B cell (primary cell): ENCODE measurements at regions not wholly inside any gene's neighbourhood (a gene's known extent, or its start where the extent isn't known, plus 50 kb on each side); places are given as distances from the start of the nearest gene placed in this dataset.

Source experiments
- ATAC-seq: fragments of 200-7000 bp; cut with Tn5 transposase; one replicate; pipeline ENCODE4 v1.10.0; 2021; ENCODE audit warnings: low read depth, mild to moderate bottlenecking, moderate number of reproducible peaks, moderate library complexity
- CTCF ChIA-PET: fragments of 350-600 bp; sonication (Branson Sonifier 250); formaldehyde crosslinking; loops from one replicate; lab custom pipeline; 2021; ENCODE audit warnings: antibody characterized with exemption, inconsistent platforms; lab: Charles Lee
- POLR2A ChIA-PET: fragments of 350-600 bp; sonication (Branson Sonifier 250); formaldehyde crosslinking; loops from one replicate; lab custom pipeline; 2021; ENCODE audit warnings: antibody characterized with exemption; lab: Charles Lee
- DNase-seq: peaks from one replicate; pipeline ENCODE4 v3.0.0; 2013
- H2AFZ ChIP-seq: 2 replicates; pipeline ENCODE4 v1.6.1; 2012; ENCODE audit warnings: mild to moderate bottlenecking, low read depth, low read length; ENCODE audit not compliant: insufficient read depth, poor library complexity, severe bottlenecking
- H3K27ac ChIP-seq, 2 donors: 1 replicate in 1 of 2; 2 replicates in 1 of 2; pipeline ENCODE4 v1.5.1; 2012 to 2013; ENCODE audit warnings: low read length in 2 of 2, mild to moderate bottlenecking in 2 of 2, moderate library complexity in 1 of 2
- H3K27me3 ChIP-seq, 4 experiments: fragments of 200-600 bp in 1 of 4; sonication (generic) in 1 of 4; replicated peaks in 1 of 4; 1 replicate in 2 of 4; 2 replicates in 2 of 4; pipeline versions ENCODE4 v1.6.1 to v1.7.0; 2013 to 2016; ENCODE audit warnings: low read length in 3 of 4, mild to moderate bottlenecking in 2 of 4, mixed read lengths in 1 of 4, moderate library complexity in 1 of 4; ENCODE audit not compliant: insufficient read depth in 4 of 4, control insufficient read depth in 3 of 4; ENCODE audit errors: control extremely low read depth in 1 of 4
- H3K36me3 ChIP-seq, 2 experiments: replicated peaks in 1 of 2; 1 replicate in 1 of 2; 2 replicates in 1 of 2; pipeline versions ENCODE4 v1.6.1 to v1.7.1; 2013; ENCODE audit warnings: low read length in 1 of 2; ENCODE audit not compliant: insufficient read depth in 2 of 2, control insufficient read depth in 1 of 2; ENCODE audit errors: control extremely low read depth in 1 of 2, extremely low read depth in 1 of 2
- H3K4me1 ChIP-seq, 2 donors: fragments of 200-600 bp in 1 of 2; sonication (generic) in 1 of 2; 1 replicate in 1 of 2; 2 replicates in 1 of 2; pipeline versions ENCODE4 v1.5.1 to v1.6.1; 2013 to 2017; ENCODE audit warnings: low read length in 2 of 2; ENCODE audit not compliant: control insufficient read depth in 2 of 2, insufficient read depth in 2 of 2
- H3K4me2 ChIP-seq: replicated peaks from 2 replicates; pipeline ENCODE3; 2012; ENCODE audit warnings: mild to moderate bottlenecking, low read depth, low read length; ENCODE audit not compliant: poor library complexity, severe bottlenecking
- H3K4me3 ChIP-seq, 5 experiments: fragments of 200-600 bp in 1 of 5; sonication (generic) in 1 of 5; 1 replicate in 3 of 5; 2 replicates in 2 of 5; pipeline versions ENCODE4 v1.5.1 to v1.7.0; 2011 to 2016; ENCODE audit warnings: low read length in 4 of 5, mild to moderate bottlenecking in 4 of 5, low read depth in 2 of 5, control low read depth in 1 of 5, moderate library complexity in 1 of 5; ENCODE audit not compliant: insufficient read depth in 1 of 5; ENCODE audit errors: control extremely low read depth in 1 of 5, extremely low read depth in 1 of 5
- H3K79me2 ChIP-seq: fragments of 200-600 bp; sonication (generic); one replicate; pipeline ENCODE4 v1.6.0; 2016; ENCODE audit warnings: low read length; ENCODE audit not compliant: control insufficient read depth, insufficient read depth
- H3K9ac ChIP-seq: fragments of 200-600 bp; sonication (generic); 2 replicates; pipeline ENCODE4 v1.6.1; 2017; ENCODE audit warnings: mild to moderate bottlenecking, low read length, moderate library complexity
- H3K9me3 ChIP-seq, 3 donors: one replicate each; pipeline versions ENCODE4 v1.6.1 to v1.7.1; 2013; ENCODE audit warnings: low read length in 2 of 3; ENCODE audit not compliant: control insufficient read depth in 2 of 3, insufficient read depth in 1 of 3; ENCODE audit errors: control extremely low read depth in 1 of 3
- H4K20me1 ChIP-seq: 2 replicates; pipeline ENCODE4 v1.6.0; 2012; ENCODE audit warnings: mild to moderate bottlenecking, low read length; ENCODE audit not compliant: insufficient read depth, control insufficient read depth, poor library complexity, severe bottlenecking
- H3K27ac Mint-ChIP-seq: one replicate; pipeline ENCODE4 v1.8.0; 2021; ENCODE audit warnings: mixed read lengths
- H3K27me3 Mint-ChIP-seq: one replicate; pipeline ENCODE4 v1.8.0; 2021; ENCODE audit warnings: mixed read lengths
- H3K4me1 Mint-ChIP-seq: one replicate; pipeline ENCODE4 v1.8.0; 2021; ENCODE audit warnings: mixed read lengths
- H3K4me3 Mint-ChIP-seq: one replicate; pipeline ENCODE4 v1.8.0; 2021; ENCODE audit warnings: mixed read lengths
- H3K9me3 Mint-ChIP-seq: one replicate; pipeline ENCODE4 v1.8.0; 2022; ENCODE audit warnings: mixed read lengths; ENCODE audit not compliant: insufficient read depth
- EZH2 ChIP-seq: IDR thresholded peaks from 2 replicates; pipeline ENCODE4 v1.6.1; 2012; ENCODE audit warnings: borderline replicate concordance, low read depth, mild to moderate bottlenecking, moderate library complexity, low read length; ENCODE audit not compliant: insufficient read depth, poor library complexity, severe bottlenecking
- WGBS: methylation state at CpG from one replicate; pipeline ENCODE4 v1.1.5; 2013; ENCODE audit warnings: missing lambda C conversion rate; ENCODE audit not compliant: insufficient coverage; 5-methylcytosine and 5-hydroxymethylcytosine counted together
- intact Hi-C: fragments of 100-400 bp; cut with micrococcal nuclease; formaldehyde crosslinking; loops from one replicate; pipeline ENCODE4 v1.10.0; 2022
- TF ChIP-seq, protein P1 (sequence below): fragments of 200-600 bp; IDR thresholded peaks from one replicate; pipeline ENCODE4 v1.8.0; 2022; ENCODE audit warnings: antibody characterized with exemption, mild to moderate bottlenecking

DNA sequence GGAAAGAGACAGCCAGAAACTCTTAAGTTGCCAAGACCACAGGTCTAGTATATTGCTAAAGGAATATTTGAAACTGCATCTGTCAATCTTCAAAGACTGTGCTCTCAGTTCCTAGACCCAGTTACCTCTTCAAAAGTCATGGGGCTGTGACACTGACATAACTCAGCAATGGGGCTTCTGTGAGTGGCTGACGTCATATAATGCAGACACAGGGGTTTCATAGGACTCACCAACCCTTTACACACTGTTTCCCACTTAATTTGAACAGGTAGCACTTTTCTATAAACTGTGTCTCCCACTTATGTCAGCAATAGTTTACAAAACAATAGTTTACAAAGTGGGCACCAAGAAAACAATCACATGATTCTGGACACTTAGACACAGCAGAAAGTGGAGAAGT, 158.4 kb downstream of the GALC start:
- POLR2A ChIA-PET: no interaction called here

DNA sequence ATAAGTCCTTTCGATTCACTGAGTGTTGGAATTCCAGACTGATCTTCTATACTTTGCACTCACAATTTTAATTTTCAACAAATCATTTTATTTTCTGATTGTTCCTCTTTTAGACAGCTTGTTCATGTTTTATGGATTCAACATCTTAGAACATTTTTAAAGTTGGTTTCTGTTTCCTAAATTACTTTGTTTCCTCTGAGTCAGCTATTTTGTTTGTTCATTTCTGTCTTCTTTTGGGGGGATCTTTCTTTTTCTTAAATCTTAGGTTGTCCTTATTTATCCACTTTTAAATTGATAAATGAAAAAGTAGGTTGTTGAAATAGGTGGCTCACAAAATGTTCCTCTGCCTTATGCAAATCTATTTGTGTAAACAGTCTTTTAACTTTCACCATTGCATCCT, 160.0 kb downstream of the GALC start:
- Histone ChIP-seq H3K9me3 (no peaks in the 10 kb centered on the region), H3K79me2 (no peaks in the 10 kb centered on the region), H3K27me3 (peaks cover 0 to 6% (median 0%) of the 10 kb centered on the region in 4 experiments), H3K4me3 (no peak overlapping the region), H3K9ac (no peak overlapping the region), H3K4me1 (no peaks in the 10 kb centered on the region), H3K4me2 (no peak overlapping the region), H3K36me3 (no peaks in the 10 kb centered on the region), H2AFZ (no peak overlapping the region), H3K27ac (no peak overlapping the region), H4K20me1 (no peaks in the 10 kb centered on the region)
- Mint-ChIP-seq H3K9me3 (no peaks in the 10 kb centered on the region), H3K27me3 (no peaks in the 10 kb centered on the region), H3K4me1 (no peaks in the 10 kb centered on the region), H3K27ac (no peak overlapping the region), H3K4me3 (no peak overlapping the region)
- TF ChIP-seq EZH2: no peak
- TF ChIP-seq, protein P1, sequence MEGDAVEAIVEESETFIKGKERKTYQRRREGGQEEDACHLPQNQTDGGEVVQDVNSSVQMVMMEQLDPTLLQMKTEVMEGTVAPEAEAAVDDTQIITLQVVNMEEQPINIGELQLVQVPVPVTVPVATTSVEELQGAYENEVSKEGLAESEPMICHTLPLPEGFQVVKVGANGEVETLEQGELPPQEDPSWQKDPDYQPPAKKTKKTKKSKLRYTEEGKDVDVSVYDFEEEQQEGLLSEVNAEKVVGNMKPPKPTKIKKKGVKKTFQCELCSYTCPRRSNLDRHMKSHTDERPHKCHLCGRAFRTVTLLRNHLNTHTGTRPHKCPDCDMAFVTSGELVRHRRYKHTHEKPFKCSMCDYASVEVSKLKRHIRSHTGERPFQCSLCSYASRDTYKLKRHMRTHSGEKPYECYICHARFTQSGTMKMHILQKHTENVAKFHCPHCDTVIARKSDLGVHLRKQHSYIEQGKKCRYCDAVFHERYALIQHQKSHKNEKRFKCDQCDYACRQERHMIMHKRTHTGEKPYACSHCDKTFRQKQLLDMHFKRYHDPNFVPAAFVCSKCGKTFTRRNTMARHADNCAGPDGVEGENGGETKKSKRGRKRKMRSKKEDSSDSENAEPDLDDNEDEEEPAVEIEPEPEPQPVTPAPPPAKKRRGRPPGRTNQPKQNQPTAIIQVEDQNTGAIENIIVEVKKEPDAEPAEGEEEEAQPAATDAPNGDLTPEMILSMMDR: no peak
- WGBS: no CpG with 5 or more reads among the region's 1 CpG
- DNase-seq (no peak), ATAC-seq (no peak)
- POLR2A ChIA-PET: no interaction called here
- CTCF ChIA-PET: no interaction called here
- intact Hi-C loops: no loop called here

More for the DNA sequence above, 158.4 kb downstream of the GALC start:
- H3K9me3 ChIP-seq: no peaks in the 10 kb centered on the region
- no peak for DNase-seq
- ATAC-seq: no peak
- intact Hi-C loops: no loop called here
- H3K9ac ChIP-seq: no peak overlapping the region
- no peaks in the 10 kb centered on the region for H3K27me3 Mint-ChIP-seq
- TF ChIP-seq, protein P1: no peak
- no peak for TF ChIP-seq EZH2
- 33% methylated on average over 1 of the region's 1 CpG for WGBS
- H4K20me1 ChIP-seq: no peaks in the 10 kb centered on the region
- H3K27ac Mint-ChIP-seq: no peak overlapping the region
- no peaks in the 10 kb centered on the region for H3K36me3 ChIP-seq
- no peak overlapping the region for H3K4me3 Mint-ChIP-seq
- no peak overlapping the region for H3K4me3 ChIP-seq
- no peaks in the 10 kb centered on the region for H3K4me1 ChIP-seq
- H3K27ac ChIP-seq: no peak overlapping the region
- no peaks in the 10 kb centered on the region for H3K79me2 ChIP-seq
- no peaks in the 10 kb centered on the region for H3K9me3 Mint-ChIP-seq
- no peaks in the 10 kb centered on the region for H3K4me1 Mint-ChIP-seq
- no peak overlapping the region for H3K4me2 ChIP-seq
- no peak overlapping the region for H2AFZ ChIP-seq
- peaks cover 0 to 3% (median 0%) of the 10 kb centered on the region in 4 experiments for H3K27me3 ChIP-seq
- CTCF ChIA-PET: no interaction called here
